HL-60 (cell line): ENCODE measurements at regions not wholly inside any gene's neighbourhood (a gene's known extent, or its start where the extent isn't known, plus 50 kb on each side); places are given as distances from the start of the nearest gene placed in this dataset.

Experiments
- DNase-seq, 2 experiments: peaks; one replicate each; pipeline ENCODE4 v3.0.0-alpha.2; 2010 to 2020; ENCODE audit warnings: low read depth in 1 of 2, low spot score in 1 of 2
- H3K27ac ChIP-seq: fragments of 250-450 bp; sonication (Bioruptor Pico); replicated peaks from 2 replicates; pipeline ENCODE4 v1.5.1; 2020; ENCODE audit warnings: mild to moderate bottlenecking, moderate library complexity
- H3K27me3 ChIP-seq: fragments of 250-450 bp; sonication (Bioruptor Pico); 2 replicates; pipeline ENCODE4 v1.5.1; 2021; ENCODE audit warnings: mild to moderate bottlenecking, moderate library complexity; ENCODE audit not compliant: insufficient read depth, poor library complexity, severe bottlenecking
- H3K4me3 ChIP-seq: replicated peaks from 2 replicates; pipeline ENCODE4 v1.5.1; 2011; ENCODE audit warnings: mild to moderate bottlenecking, control low read depth, low read length; ENCODE audit not compliant: insufficient read depth
- GABPA ChIP-seq: IDR thresholded peaks from 2 replicates; pipeline ENCODE4 v1.6.1; 2012; ENCODE audit warnings: low read depth
- POLR2AphosphoS5 ChIP-seq: IDR thresholded peaks from 2 replicates; pipeline ENCODE4 v1.6.1; 2012; ENCODE audit warnings: low read depth
- SPI1 ChIP-seq: IDR thresholded peaks from 2 replicates; pipeline ENCODE4 v1.6.1; 2012; ENCODE audit warnings: low read depth, mild to moderate bottlenecking, borderline replicate concordance
- TF ChIP-seq, protein P1 (sequence below): IDR thresholded peaks from one replicate; pipeline ENCODE4 v1.5.1; 2011; ENCODE audit warnings: low read length, control low read depth, inconsistent platforms; ENCODE audit not compliant: insufficient read depth
- TF ChIP-seq, protein P2 (sequence below): IDR thresholded peaks from 2 replicates; pipeline ENCODE4 v1.6.1; 2012; ENCODE audit warnings: low read depth; ENCODE audit not compliant: insufficient replicate concordance

DNA sequence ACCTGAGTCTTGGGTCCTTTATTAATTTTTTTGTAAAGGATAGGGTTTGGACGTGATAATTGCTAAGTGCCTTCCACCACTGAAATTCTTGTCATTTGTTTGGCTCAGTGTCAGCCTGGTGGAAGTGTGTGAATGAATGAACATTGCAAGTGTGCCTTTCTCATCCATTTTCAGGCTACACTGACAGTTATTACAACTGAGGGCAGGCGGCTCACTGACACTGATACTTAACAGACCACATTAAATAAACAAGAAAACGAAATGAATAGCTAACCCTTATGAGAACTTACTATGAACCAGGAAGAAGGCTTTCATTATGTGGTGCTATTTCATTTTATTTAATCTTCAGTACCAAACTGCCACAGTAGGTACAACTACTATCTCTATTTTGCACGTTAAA, 188.8 kb upstream of the CRBN start:
- no peak for DNase-seq
- Histone ChIP-seq H3K27ac (no peak overlapping the region), H3K27me3 (no peaks in the 10 kb centered on the region), H3K4me3 (no peak overlapping the region)
- no peak for TF ChIP-seq POLR2AphosphoS5
- TF ChIP-seq, protein P1, sequence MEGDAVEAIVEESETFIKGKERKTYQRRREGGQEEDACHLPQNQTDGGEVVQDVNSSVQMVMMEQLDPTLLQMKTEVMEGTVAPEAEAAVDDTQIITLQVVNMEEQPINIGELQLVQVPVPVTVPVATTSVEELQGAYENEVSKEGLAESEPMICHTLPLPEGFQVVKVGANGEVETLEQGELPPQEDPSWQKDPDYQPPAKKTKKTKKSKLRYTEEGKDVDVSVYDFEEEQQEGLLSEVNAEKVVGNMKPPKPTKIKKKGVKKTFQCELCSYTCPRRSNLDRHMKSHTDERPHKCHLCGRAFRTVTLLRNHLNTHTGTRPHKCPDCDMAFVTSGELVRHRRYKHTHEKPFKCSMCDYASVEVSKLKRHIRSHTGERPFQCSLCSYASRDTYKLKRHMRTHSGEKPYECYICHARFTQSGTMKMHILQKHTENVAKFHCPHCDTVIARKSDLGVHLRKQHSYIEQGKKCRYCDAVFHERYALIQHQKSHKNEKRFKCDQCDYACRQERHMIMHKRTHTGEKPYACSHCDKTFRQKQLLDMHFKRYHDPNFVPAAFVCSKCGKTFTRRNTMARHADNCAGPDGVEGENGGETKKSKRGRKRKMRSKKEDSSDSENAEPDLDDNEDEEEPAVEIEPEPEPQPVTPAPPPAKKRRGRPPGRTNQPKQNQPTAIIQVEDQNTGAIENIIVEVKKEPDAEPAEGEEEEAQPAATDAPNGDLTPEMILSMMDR: no peak
- no peak for TF ChIP-seq GABPA
- TF ChIP-seq, protein P2, sequence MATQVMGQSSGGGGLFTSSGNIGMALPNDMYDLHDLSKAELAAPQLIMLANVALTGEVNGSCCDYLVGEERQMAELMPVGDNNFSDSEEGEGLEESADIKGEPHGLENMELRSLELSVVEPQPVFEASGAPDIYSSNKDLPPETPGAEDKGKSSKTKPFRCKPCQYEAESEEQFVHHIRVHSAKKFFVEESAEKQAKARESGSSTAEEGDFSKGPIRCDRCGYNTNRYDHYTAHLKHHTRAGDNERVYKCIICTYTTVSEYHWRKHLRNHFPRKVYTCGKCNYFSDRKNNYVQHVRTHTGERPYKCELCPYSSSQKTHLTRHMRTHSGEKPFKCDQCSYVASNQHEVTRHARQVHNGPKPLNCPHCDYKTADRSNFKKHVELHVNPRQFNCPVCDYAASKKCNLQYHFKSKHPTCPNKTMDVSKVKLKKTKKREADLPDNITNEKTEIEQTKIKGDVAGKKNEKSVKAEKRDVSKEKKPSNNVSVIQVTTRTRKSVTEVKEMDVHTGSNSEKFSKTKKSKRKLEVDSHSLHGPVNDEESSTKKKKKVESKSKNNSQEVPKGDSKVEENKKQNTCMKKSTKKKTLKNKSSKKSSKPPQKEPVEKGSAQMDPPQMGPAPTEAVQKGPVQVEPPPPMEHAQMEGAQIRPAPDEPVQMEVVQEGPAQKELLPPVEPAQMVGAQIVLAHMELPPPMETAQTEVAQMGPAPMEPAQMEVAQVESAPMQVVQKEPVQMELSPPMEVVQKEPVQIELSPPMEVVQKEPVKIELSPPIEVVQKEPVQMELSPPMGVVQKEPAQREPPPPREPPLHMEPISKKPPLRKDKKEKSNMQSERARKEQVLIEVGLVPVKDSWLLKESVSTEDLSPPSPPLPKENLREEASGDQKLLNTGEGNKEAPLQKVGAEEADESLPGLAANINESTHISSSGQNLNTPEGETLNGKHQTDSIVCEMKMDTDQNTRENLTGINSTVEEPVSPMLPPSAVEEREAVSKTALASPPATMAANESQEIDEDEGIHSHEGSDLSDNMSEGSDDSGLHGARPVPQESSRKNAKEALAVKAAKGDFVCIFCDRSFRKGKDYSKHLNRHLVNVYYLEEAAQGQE: no peak
- TF ChIP-seq SPI1: no peak

DNA sequence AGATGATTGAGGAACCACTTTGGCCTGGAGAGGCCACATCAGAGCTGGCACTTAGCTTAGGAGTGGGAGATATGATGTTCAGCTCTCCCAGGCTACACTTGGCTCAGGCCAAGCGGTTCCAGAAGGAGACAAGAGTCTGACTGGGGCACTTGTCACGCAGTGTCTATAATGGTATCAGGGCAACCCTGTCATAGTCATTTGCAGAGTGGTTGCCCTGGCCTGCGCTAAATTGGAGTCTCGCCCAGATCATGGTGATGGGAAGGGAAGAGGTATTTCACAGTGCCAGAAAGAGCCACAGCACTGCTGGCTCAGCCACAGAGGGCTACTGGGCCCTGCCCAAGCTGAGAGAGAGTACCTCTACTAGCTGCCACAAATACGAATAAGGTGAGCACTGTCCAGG, 186.9 kb upstream of the CRBN start:
- DNase-seq: no peak
- Histone ChIP-seq H3K4me3 (no peak overlapping the region), H3K27me3 (peaks cover 2% of the 10 kb centered on the region), H3K27ac (no peak overlapping the region)
- no peak for TF ChIP-seq SPI1
- TF ChIP-seq, protein P2: no peak
- no peak for TF ChIP-seq GABPA
- TF ChIP-seq, protein P1: no peak
- no peak for TF ChIP-seq POLR2AphosphoS5

DNA sequence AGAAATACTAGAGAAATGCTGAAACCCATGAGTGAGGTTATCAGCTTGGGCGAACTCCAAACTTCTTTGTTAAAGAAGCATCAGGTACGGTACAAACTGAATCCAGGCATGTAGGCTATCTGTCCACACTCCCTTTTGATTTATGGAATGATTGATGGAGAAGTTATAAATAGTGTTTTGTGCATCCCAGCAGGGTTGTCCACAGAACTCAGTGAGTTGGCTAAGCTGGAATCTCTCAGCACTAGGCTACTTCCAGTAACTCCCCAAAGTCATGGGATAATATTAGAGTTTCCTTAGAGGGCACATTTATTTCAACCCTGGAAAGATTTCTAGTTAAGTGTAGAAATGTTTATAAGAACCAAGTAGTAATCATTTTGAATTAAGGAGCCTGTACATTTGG, 186.2 kb upstream of the CRBN start:
- Histone ChIP-seq H3K27me3 (peaks cover 2% of the 10 kb centered on the region), H3K27ac (no peak overlapping the region), H3K4me3 (no peak overlapping the region)
- no peak for TF ChIP-seq GABPA
- no peak for TF ChIP-seq POLR2AphosphoS5
- TF ChIP-seq, protein P1: no peak
- TF ChIP-seq, protein P2: no peak
- TF ChIP-seq SPI1: no peak
- DNase-seq: no peak
